ENCODE measurements at regions not wholly inside any gene's neighbourhood (a gene's known extent, or its start where the extent isn't known, plus 50 kb on each side); places are given as distances from the start of the nearest gene placed in this dataset.

- intact Hi-C loops (cut with DNase I): loop anchor here (5.0 to 10.0 kb wide), 3 partner anchors 169 to 1564 kb away; no protein-coding TSS in a partner anchor
- DNase-seq (ENCODE audit: missing footprints) (no peak), ATAC-seq (no peak)
Observed at GRCh38 chr4:138688408-138689085, 327.0 kb upstream of the NOCT start.

- DNase-seq (ENCODE audit: missing footprints): peak; percentile 74
- ATAC-seq: peak; percentile 66
- intact Hi-C loops (cut with DNase I): loop anchor here (5.0 to 10.0 kb wide), 3 partner anchors 171 to 1561 kb away; no protein-coding TSS in a partner anchor
Observed at GRCh38 chr4:138686106-138686835, 329.3 kb upstream of the NOCT start.

GRCh38 chr4:138685316-138685715, 330.3 kb upstream of the NOCT start:
- intact Hi-C loops (cut with DNase I): loop anchor here (5.0 to 10.0 kb wide), 3 partner anchors 172 to 1561 kb away; no protein-coding TSS in a partner anchor
- DNase-seq (ENCODE audit: missing footprints) (no peak), ATAC-seq (no peak)

GRCh38 chr4:138680989-138681604, 334.5 kb upstream of the NOCT start:
- DNase-seq (ENCODE audit: missing footprints) (peak; percentile 77), ATAC-seq (peak; percentile 65)
- intact Hi-C loops (cut with DNase I): loop anchor here (1.0 to 10.0 kb wide), 8 partner anchors 186 to 1556 kb away; no protein-coding TSS in a partner anchor

- ATAC-seq: no peak
- DNase-seq (ENCODE audit: missing footprints): no peak
- intact Hi-C loops (cut with DNase I): loop anchor here (2.0 to 10.0 kb wide), 6 partner anchors 185 to 1555 kb away; no protein-coding TSS in a partner anchor
Observed at GRCh38 chr4:138680256-138680655, 335.3 kb upstream of the NOCT start.

GRCh38 chr4:138678985-138679746, 336.4 kb upstream of the NOCT start:
- ATAC-seq (no peak), DNase-seq (ENCODE audit: missing footprints) (no peak)
- intact Hi-C loops (cut with DNase I): loop anchor here (5.0 kb wide), 1 partner anchor 857 kb away; no protein-coding TSS in a partner anchor

- intact Hi-C loops (cut with DNase I): loop anchor here (5.0 kb wide), 1 partner anchor 855 kb away; no protein-coding TSS in a partner anchor
- ATAC-seq (no peak), DNase-seq (ENCODE audit: missing footprints) (no peak)
Observed at GRCh38 chr4:138677748-138678147, 337.8 kb upstream of the NOCT start.

GRCh38 chr4:138677212-138677611, 338.4 kb upstream of the NOCT start:
- ATAC-seq: no peak
- intact Hi-C loops (cut with DNase I): loop anchor here (5.0 kb wide), 1 partner anchor 855 kb away; no protein-coding TSS in a partner anchor
- no peak for DNase-seq (ENCODE audit: missing footprints)

GRCh38 chr4:138675685-138676084, 339.9 kb upstream of the NOCT start:
- intact Hi-C loops (cut with DNase I): loop anchor here (5.0 kb wide), 1 partner anchor 853 kb away; no protein-coding TSS in a partner anchor

GRCh38 chr4:138674209-138674608, 341.4 kb upstream of the NOCT start:
- intact Hi-C loops (cut with DNase I): no loop called here

More at GRCh38 chr4:138675685-138676084, 339.9 kb upstream of the NOCT start:
- no peak for DNase-seq (ENCODE audit: missing footprints)
- ATAC-seq: no peak

GRCh38 chr4:138673053-138673452, 342.5 kb upstream of the NOCT start:
- intact Hi-C loops (cut with DNase I): no loop called here
- no peak for DNase-seq (ENCODE audit: missing footprints)
- ATAC-seq: no peak

More at GRCh38 chr4:138674209-138674608, 341.4 kb upstream of the NOCT start:
- ATAC-seq (no peak), DNase-seq (ENCODE audit: missing footprints) (no peak)

- intact Hi-C loops (cut with DNase I): no loop called here
Observed at GRCh38 chr4:138672393-138672976, 343.1 kb upstream of the NOCT start.

GRCh38 chr4:138671606-138672084, 343.9 kb upstream of the NOCT start:
- ATAC-seq: no peak
- intact Hi-C loops (cut with DNase I): no loop called here
- DNase-seq (ENCODE audit: missing footprints): no peak

More at GRCh38 chr4:138672393-138672976, 343.1 kb upstream of the NOCT start:
- DNase-seq (ENCODE audit: missing footprints) (no peak), ATAC-seq (no peak)

- ATAC-seq (no peak), DNase-seq (ENCODE audit: missing footprints) (no peak)
- intact Hi-C loops (cut with DNase I): no loop called here
Observed at GRCh38 chr4:138671106-138671505, 344.5 kb upstream of the NOCT start.

- DNase-seq (ENCODE audit: missing footprints): no peak
- no peak for ATAC-seq
- intact Hi-C loops (cut with DNase I): no loop called here
Observed at GRCh38 chr4:138670681-138671080, 344.9 kb upstream of the NOCT start.

- DNase-seq (ENCODE audit: missing footprints) (no peak), ATAC-seq (no peak)
- intact Hi-C loops (cut with DNase I): no loop called here
Observed at GRCh38 chr4:138669479-138670315, 345.9 kb upstream of the NOCT start.

GRCh38 chr4:138668309-138668708, 347.3 kb upstream of the NOCT start:
- peak; percentile 56 for ATAC-seq
- DNase-seq (ENCODE audit: missing footprints): no peak
- intact Hi-C loops (cut with DNase I): no loop called here
